ENCODE measurements at regions not wholly inside any gene's neighbourhood (a gene's known extent, or its start where the extent isn't known, plus 50 kb on each side); places are given as distances from the start of the nearest gene placed in this dataset.
"Not testable (repeated sequence)": the region's sequence is repeated elsewhere in the genome, so short reads cannot be mapped to it uniquely, and the experiment has no call there.

- no peak for DNase-seq
These were observed 54.8 kb downstream of the OTUD1 start for GRCh38 chr10:23493711-23494110.

- no peak for DNase-seq
These were observed 57.9 kb downstream of the OTUD1 start for GRCh38 chr10:23496727-23497126.

GRCh38 chr10:23499372-23500132 lies 60.7 kb downstream of the OTUD1 start:
- DNase-seq: no peak

- DNase-seq: no peak
These were observed 67.1 kb downstream of the OTUD1 start for GRCh38 chr10:23505797-23506465.

- no peak for DNase-seq
These were observed 73.6 kb downstream of the OTUD1 start for GRCh38 chr10:23512355-23513058.

GRCh38 chr10:23513621-23514020 lies 74.7 kb downstream of the OTUD1 start:
- not testable (repeated sequence) for DNase-seq

- no peak for DNase-seq
These were observed 75.4 kb downstream of the OTUD1 start for GRCh38 chr10:23514321-23514720.

- no peak for DNase-seq
These were observed 77.7 kb downstream of the OTUD1 start for GRCh38 chr10:23516530-23516929.

- DNase-seq: no peak
These were observed 78.3 kb downstream of the OTUD1 start for GRCh38 chr10:23517155-23517554.

- no peak for DNase-seq
These were observed 82.9 kb downstream of the OTUD1 start for GRCh38 chr10:23521735-23522134.

GRCh38 chr10:23522345-23522744 lies 83.5 kb downstream of the OTUD1 start:
- no peak for DNase-seq

- no peak for DNase-seq
These were observed 84.4 kb downstream of the OTUD1 start for GRCh38 chr10:23523251-23523650.

GRCh38 chr10:23525406-23525805 lies 86.5 kb downstream of the OTUD1 start:
- no peak for DNase-seq

GRCh38 chr10:23528419-23528818 lies 89.5 kb downstream of the OTUD1 start:
- DNase-seq: no peak

GRCh38 chr10:23529625-23530024 lies 90.8 kb downstream of the OTUD1 start:
- DNase-seq: no peak

GRCh38 chr10:23530079-23530478 lies 91.2 kb downstream of the OTUD1 start:
- DNase-seq: no peak

GRCh38 chr10:23533212-23533611 lies 94.3 kb downstream of the OTUD1 start:
- DNase-seq: no peak

GRCh38 chr10:23534326-23534725 lies 95.5 kb downstream of the OTUD1 start:
- no peak for DNase-seq

GRCh38 chr10:23534761-23535160 lies 95.9 kb downstream of the OTUD1 start:
- no peak for DNase-seq

- DNase-seq: no peak
These were observed 96.5 kb downstream of the OTUD1 start for GRCh38 chr10:23535381-23535780.

GRCh38 chr10:23538968-23539367 lies 100.1 kb downstream of the OTUD1 start:
- DNase-seq: no peak

- no peak for DNase-seq
These were observed 101.6 kb downstream of the OTUD1 start for GRCh38 chr10:23540401-23541030.

GRCh38 chr10:23543691-23544380 lies 105.0 kb downstream of the OTUD1 start:
- DNase-seq: no peak
